GM12891 (cell line): ENCODE measurements at regions not wholly inside any gene's neighbourhood (a gene's known extent, or its start where the extent isn't known, plus 50 kb on each side); places are given as distances from the start of the nearest gene placed in this dataset.

ENCODE experiments used
- DNase-seq: peaks from one replicate; pipeline ENCODE4 v3.0.0; 2011; ENCODE audit warnings: low spot score; ENCODE audit not compliant: insufficient read length
- FAIRE-seq: peaks from 2 replicates; lab custom pipeline; 2011; peaks lifted over from hg19 to GRCh38; lab: Jason Lieb, UNC
- PAX5 ChIP-seq: IDR thresholded peaks from 2 replicates; pipeline ENCODE4 v1.6.1; 2011; ENCODE audit warnings: low read length, moderate library complexity, mild to moderate bottlenecking; ENCODE audit not compliant: insufficient read depth, severe bottlenecking
- POLR2A ChIP-seq: IDR thresholded peaks from 2 replicates; pipeline ENCODE4 v1.6.1; 2011; ENCODE audit warnings: low read depth, low read length, control low read depth
- POLR2AphosphoS5 ChIP-seq: IDR thresholded peaks from 2 replicates; pipeline ENCODE4 v1.6.1; 2011; ENCODE audit warnings: low read depth, low read length, control low read depth
- POU2F2 ChIP-seq: IDR thresholded peaks from 2 replicates; pipeline ENCODE4 v1.6.1; 2011; ENCODE audit warnings: low read depth, mild to moderate bottlenecking, control low read depth, low read length, moderate library complexity
- SPI1 ChIP-seq: IDR thresholded peaks from 2 replicates; pipeline ENCODE4 v1.6.1; 2011; ENCODE audit warnings: low read depth, low read length, control low read depth
- TAF1 ChIP-seq: IDR thresholded peaks from 2 replicates; pipeline ENCODE4 v1.6.1; 2011; ENCODE audit warnings: low read depth, low read length, control low read depth

DNA sequence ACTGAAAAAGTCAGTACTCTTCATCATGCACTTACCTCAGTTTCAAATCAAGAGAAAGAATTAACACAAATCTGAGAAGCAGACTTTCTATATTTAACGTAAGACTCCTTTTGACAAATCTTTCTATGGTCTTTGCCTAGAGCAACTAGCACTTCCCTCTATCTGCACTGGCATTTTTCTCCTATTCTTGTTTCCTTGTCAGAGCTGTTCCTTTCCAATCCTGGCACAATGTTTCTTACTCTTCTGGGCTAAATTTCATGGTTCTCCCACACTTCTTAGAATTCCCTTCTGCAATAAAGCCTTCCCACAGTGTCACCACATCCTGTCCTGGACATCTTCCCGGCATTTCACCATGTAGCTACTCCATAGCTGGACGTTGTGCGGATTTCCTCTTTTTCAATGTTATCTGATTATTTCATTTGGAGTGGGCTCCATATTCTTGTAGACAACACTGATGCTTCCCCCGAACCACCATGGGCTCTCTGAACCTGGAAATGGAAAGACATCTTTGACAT is 144.7 kb upstream of the CTNNA2 start:
- no peak for DNase-seq
- TF ChIP-seq POU2F2 (no peak), POLR2AphosphoS5 (no peak), PAX5 (no peak), TAF1 (no peak), SPI1 (no peak), POLR2A (no peak)
- FAIRE-seq: no peak

DNA sequence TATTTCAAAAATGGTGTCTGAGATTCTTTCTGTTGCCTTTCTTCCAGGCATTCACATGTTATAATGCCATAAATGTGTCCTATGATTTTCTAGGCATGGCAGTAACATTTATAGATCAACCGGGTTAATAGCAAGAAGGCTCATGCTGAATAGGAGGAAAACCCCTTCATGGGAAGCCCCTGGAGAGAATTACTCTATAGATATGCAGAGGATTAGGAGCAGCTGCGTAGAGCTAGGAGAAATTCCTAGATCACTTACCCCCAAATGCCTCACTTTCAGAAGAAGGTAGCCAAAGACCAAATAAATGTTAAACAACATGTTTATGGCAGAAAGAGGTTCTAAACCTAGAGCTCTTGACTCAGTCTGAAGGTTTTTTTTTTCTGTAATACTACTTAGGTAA is 153.4 kb upstream of the CTNNA2 start:
- TF ChIP-seq TAF1 (no peak), POLR2A (no peak), POLR2AphosphoS5 (no peak), POU2F2 (no peak), PAX5 (no peak), SPI1 (no peak)

DNA sequence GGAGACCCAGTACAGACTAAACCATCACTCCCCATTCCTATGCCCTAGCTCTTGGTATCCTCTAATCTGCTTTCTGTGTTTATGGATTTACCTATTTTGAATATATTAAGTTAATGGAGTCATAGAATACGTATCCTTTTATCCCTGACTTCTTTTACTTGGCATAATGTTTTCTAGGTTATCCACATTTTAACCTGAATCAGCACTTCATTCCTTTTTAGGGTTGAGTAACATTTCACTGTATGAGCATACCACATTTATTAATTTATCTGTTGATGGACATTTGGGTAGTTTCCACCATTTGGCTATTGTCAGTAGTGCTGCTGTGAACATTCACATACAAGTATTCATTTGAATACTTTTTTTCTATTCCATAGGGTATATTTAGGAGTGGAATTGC is 157.3 kb upstream of the CTNNA2 start:
- TF ChIP-seq TAF1 (no peak), POLR2A (no peak), POU2F2 (no peak), SPI1 (no peak), POLR2AphosphoS5 (no peak), PAX5 (no peak)
- DNase-seq (no peak), FAIRE-seq (no peak)

More for the DNA sequence above, 153.4 kb upstream of the CTNNA2 start:
- DNase-seq: no peak
- no peak for FAIRE-seq

DNA sequence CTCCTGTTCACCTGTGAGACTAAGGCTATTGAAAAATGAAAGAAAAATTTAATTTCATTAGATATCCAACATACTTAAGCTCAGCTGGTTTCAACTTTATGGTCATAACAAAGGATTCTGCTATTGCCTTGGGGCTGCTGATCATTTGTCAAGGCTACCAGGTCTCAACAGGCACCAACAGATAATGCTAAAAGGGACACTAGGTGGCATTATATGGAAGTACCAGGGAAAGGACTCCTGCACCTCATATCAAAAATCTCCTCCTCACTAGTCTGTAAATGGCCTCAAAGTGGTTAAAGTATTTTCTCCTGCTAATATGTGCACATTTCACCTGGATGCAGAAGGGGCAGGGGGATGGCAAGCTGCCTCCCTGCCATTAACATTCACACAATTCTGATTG is 167.9 kb upstream of the REG3A start:
- TF ChIP-seq POU2F2 (no peak), POLR2AphosphoS5 (no peak), PAX5 (no peak), POLR2A (no peak), TAF1 (no peak), SPI1 (no peak)
- DNase-seq (no peak), FAIRE-seq (no peak)

DNA sequence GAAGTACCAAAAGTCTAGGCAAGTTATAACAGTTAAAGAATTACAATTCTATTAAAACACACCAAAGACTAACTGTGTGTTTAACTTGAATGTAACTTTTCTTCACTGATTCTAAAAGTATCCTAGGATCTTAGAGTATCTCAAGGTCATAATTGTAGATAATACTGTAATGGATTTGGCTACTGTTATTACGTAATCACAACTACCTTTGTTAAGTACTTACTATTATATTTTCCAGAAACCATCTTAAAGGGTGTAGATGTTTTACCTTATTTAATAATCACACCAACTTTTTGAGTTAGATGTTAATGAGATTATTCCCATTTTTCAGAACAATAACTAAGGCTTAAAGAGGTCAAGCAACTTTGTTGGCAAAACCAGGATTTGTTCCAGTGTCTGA is 161.3 kb upstream of the REG3A start:
- FAIRE-seq (no peak), DNase-seq (no peak)
- TF ChIP-seq TAF1: no peak
- TF ChIP-seq POU2F2: no peak
- no peak for TF ChIP-seq POLR2AphosphoS5
- no peak for TF ChIP-seq SPI1
- no peak for TF ChIP-seq POLR2A
- TF ChIP-seq PAX5: no peak

DNA sequence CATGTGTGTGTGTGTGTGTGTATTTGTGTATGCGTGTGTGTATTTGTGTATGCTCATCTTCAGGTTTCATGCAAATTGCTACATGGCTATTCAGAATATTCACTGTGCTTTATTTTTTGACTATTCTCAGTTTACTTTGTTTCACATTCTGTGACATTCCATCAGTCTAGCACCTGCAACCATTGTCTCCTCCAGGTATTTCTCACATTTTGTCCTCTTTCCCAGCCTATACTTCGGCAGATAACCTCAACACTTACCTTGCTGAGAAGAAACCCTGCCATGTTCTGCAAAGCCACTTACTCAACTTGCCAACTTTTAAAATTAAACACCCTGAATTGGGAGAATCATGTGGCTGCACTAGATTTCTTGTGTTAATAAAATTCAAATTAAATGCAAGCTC is 135.4 kb upstream of the REG3A start:
- TF ChIP-seq SPI1 (no peak), POU2F2 (no peak), PAX5 (no peak), POLR2A (no peak), TAF1 (no peak), POLR2AphosphoS5 (no peak)
- FAIRE-seq (no peak), DNase-seq (no peak)

DNA sequence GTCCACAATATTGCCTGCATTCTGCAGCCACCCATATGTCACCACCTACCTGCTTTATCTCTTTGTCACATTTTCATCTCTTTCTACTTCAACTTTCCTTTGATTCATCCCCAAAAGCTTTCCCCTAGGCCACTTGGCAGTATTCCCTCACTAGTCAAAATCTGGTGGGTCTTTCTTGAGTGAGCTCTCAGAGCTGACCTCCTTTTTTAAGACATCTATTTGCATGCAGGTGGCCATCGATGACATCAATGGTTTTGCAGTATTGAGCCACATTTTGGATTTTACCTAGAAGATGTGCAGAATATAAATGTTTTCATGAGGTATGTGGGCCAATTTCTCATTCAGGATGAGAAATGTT is 133.4 kb upstream of the REG3A start:
- FAIRE-seq (no peak), DNase-seq (no peak)
- no peak for TF ChIP-seq POU2F2
- TF ChIP-seq PAX5: no peak
- TF ChIP-seq TAF1: no peak
- no peak for TF ChIP-seq SPI1
- no peak for TF ChIP-seq POLR2A
- TF ChIP-seq POLR2AphosphoS5: no peak

DNA sequence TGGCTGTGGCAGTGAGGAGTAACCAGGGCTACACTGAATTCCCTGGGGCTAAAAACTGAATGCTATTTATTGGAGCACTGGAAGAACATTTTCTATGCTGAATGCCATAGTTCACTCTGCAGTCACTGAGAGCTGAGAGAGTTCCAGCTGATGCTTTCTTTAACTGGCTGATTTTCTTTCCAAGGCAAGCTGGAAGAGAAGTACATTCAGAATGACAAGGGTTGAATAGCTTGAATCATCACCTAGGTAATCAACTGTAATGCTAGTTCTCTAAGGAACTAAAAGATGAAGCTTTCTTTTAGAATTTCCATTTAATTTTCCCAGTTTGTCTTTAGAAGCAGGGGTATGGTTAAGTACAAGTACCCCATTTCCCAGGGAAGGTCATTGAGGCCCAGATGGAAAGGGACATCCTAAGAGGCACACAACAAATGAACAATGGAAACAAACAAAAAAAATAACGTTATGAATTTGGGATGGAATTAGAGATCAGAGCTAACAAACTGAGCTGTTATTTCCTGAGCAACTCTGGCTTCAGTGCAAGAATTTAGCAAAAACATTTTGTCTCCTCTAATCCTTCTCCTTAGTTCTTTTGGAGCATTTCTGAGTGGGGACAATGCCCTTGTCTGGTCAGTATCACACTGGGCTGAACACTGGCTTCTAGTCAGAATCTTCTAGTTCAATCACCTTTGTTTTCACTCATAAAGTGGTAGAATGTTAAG is 132.8 kb upstream of the REG3A start:
- DNase-seq (no peak), FAIRE-seq (no peak)
- no peak for TF ChIP-seq POLR2AphosphoS5
- no peak for TF ChIP-seq TAF1
- no peak for TF ChIP-seq SPI1
- TF ChIP-seq PAX5: no peak

DNA sequence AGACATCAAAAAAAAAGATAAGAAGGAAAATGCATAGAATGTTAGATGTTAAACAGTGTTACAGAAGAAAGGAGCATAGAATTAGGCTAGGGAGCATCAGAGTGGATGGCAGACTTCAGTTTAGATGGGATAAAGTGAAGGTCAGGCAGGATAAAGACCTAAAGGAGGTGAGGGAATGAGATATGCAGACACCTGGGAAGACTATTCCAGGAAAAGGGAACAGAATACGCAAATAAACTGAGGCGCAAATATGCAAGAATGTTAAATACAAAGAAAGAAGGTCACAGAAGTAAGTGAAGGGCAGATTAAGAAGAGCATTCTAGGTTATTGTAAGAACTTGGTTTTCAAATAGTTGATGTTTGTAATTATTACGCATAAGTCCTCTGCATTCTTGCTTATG is 116.3 kb upstream of the REG3A start:
- DNase-seq (no peak), FAIRE-seq (no peak)
- no peak for TF ChIP-seq PAX5
- TF ChIP-seq POLR2AphosphoS5: no peak
- TF ChIP-seq POLR2A: no peak
- TF ChIP-seq SPI1: no peak
- TF ChIP-seq TAF1: no peak
- TF ChIP-seq POU2F2: no peak

DNA sequence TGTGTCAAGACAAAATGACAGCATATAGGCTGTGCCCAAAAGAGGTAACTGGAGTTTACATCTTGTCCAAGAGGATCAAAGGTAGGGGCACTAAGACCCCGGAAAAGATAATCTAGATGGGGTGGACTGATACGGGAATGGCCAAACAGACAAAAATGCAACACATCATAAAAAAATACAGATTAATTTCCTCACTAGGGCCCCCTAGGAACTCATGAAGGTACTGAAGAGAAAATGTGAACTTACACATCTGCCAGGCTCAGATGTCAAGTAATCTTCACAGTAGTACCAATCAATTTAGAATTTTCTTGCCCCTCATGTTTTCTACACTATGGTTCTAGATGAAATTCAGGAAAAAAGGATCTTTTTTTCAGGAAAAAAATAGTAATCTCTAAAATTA is 115.6 kb upstream of the REG3A start:
- TF ChIP-seq TAF1 (no peak), POLR2A (no peak), POU2F2 (no peak), POLR2AphosphoS5 (no peak), SPI1 (no peak), PAX5 (no peak)

More for the DNA sequence above, 115.6 kb upstream of the REG3A start:
- DNase-seq: no peak
- FAIRE-seq: no peak
